ENCODE measurements at regions not wholly inside any gene's neighbourhood (a gene's known extent, or its start where the extent isn't known, plus 50 kb on each side); places are given as distances from the start of the nearest gene placed in this dataset.

- TF ChIP-seq EP300 (IDR thresholded peaks at IDR 0.05), result no peak
- TF ChIP-seq, protein P1, sequence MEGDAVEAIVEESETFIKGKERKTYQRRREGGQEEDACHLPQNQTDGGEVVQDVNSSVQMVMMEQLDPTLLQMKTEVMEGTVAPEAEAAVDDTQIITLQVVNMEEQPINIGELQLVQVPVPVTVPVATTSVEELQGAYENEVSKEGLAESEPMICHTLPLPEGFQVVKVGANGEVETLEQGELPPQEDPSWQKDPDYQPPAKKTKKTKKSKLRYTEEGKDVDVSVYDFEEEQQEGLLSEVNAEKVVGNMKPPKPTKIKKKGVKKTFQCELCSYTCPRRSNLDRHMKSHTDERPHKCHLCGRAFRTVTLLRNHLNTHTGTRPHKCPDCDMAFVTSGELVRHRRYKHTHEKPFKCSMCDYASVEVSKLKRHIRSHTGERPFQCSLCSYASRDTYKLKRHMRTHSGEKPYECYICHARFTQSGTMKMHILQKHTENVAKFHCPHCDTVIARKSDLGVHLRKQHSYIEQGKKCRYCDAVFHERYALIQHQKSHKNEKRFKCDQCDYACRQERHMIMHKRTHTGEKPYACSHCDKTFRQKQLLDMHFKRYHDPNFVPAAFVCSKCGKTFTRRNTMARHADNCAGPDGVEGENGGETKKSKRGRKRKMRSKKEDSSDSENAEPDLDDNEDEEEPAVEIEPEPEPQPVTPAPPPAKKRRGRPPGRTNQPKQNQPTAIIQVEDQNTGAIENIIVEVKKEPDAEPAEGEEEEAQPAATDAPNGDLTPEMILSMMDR (IDR thresholded peaks at IDR 0.05), result no peak
- no peak for TF ChIP-seq POLR2A (IDR thresholded peaks at IDR 0.05)
Measured at GRCh38 chr20:22452442-22453011, 131.8 kb downstream of the FOXA2 start.
